Large intestine (tissue), 3 donors: ENCODE measurements at regions not wholly inside any gene's neighbourhood (a gene's known extent, or its start where the extent isn't known, plus 50 kb on each side); places are given as distances from the start of the nearest gene placed in this dataset.

Experiments
- DNase-seq, 2 donors: peaks; one replicate each; pipeline versions ENCODE4 v3.0.0 to v3.0.0-alpha.2; 2013
- H3K27ac ChIP-seq: one replicate; pipeline ENCODE4 v1.5.1; 2013; ENCODE audit warnings: low read length
- H3K27me3 ChIP-seq: 2 replicates; pipeline ENCODE4 v1.6.1; 2013; ENCODE audit warnings: low read length; ENCODE audit not compliant: control insufficient read depth, insufficient read depth
- H3K36me3 ChIP-seq: 2 replicates; pipeline ENCODE4 v1.6.1; 2013; ENCODE audit warnings: low read length; ENCODE audit not compliant: control insufficient read depth, insufficient read depth
- H3K4me1 ChIP-seq: one replicate; pipeline ENCODE4 v1.6.1; 2013; ENCODE audit warnings: low read length; ENCODE audit not compliant: control insufficient read depth, insufficient read depth
- H3K4me3 ChIP-seq: one replicate; pipeline ENCODE4 v1.5.1; 2013; ENCODE audit warnings: low read length
- H3K9me3 ChIP-seq: one replicate; pipeline ENCODE4 v1.6.1; 2013; ENCODE audit warnings: mild to moderate bottlenecking, low read depth, low read length, moderate library complexity; ENCODE audit not compliant: control insufficient read depth
- WGBS: methylation state at CpG from one replicate; pipeline ENCODE4 v1.1.5; 2013; ENCODE audit warnings: low lambda C conversion rate; ENCODE audit not compliant: insufficient coverage; 5-methylcytosine and 5-hydroxymethylcytosine counted together

DNA sequence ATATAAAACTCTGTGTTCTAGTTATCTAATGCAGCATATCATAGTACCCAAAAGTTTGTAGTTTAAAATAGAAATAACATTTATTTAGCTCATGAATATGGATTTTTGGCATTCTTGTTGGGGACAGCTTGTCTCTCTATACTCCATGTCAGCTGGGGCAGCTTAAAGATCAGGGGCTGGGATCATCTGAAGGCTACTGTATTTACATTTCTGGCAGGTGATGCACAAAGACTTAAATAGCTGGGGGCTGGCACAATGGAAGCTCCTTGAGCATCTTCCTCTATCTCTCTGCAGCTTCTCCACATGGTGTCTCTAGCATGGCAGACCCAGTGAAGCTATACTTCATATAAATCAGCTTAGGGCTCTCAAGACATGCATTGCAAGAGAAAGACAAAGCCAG lies 55.6 kb upstream of the DAB1 start:
- H3K4me1 ChIP-seq = no peaks in the 10 kb centered on the region
- DNase-seq = no peak
- H3K27me3 ChIP-seq = no peaks in the 10 kb centered on the region
- no peak overlapping the region for H3K4me3 ChIP-seq
- H3K27ac ChIP-seq = no peak overlapping the region
- H3K9me3 ChIP-seq = no peaks in the 10 kb centered on the region
- H3K36me3 ChIP-seq = no peaks in the 10 kb centered on the region

DNA sequence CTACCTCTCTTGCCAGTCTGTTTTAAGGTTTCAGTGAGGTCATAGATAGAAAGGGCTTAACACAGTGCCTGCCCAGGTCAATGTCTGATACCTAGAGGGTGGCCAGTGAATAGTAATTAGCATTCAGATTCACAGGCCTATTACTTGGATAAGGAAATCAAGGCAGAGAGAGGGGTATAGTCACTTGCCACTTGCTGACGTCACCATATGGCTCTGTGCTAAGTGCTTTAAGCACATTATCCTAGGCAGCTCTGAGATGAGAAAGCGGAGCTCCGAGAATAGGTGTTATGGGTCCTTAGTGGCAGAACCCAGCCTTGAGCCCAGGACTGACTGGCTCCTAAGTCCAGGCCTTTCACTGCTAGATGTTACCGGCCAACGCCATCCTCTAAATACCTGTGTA lies 51.5 kb upstream of the DAB1 start:
- Histone ChIP-seq H3K4me3 (no peak overlapping the region), H3K36me3 (no peaks in the 10 kb centered on the region), H3K27me3 (no peaks in the 10 kb centered on the region), H3K4me1 (no peaks in the 10 kb centered on the region), H3K9me3 (no peaks in the 10 kb centered on the region), H3K27ac (no peak overlapping the region)
- no peak for DNase-seq
- no CpG with 5 or more reads among the region's 5 CpGs for WGBS

DNA sequence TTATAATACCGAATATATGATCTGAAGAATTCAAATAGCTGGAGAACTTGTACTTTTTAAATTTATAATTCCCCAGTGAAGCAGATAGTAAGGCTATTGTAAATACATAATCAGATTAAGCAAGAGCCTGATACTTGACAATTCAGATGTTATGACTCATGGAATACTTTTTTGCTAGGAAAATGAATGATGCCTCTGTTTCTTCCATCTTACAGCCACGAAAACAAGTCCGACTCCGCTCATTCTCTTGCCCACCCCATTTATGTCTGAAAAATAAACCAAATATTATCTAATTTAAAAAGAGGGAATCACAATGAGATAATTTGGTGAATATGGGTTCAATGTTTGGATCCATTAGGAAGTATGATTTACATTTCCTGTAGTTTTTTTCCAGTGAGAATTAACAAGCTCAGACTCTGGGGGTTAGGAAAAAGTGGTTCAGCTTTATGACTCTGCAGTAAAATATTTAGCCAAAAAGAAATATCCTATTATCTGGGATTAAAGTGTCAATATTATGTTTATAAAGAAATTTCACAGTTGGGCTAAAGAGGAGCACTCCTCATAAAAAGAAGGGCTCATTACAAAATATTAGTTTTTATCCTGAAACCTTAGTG lies 50.4 kb upstream of the DAB1 start:
- Histone ChIP-seq H3K27ac (no peak overlapping the region), H3K4me3 (no peak overlapping the region), H3K27me3 (no peaks in the 10 kb centered on the region), H3K9me3 (no peaks in the 10 kb centered on the region), H3K36me3 (no peaks in the 10 kb centered on the region), H3K4me1 (no peaks in the 10 kb centered on the region)
- WGBS = 100% methylated on average over 3 of the region's 4 CpGs
- DNase-seq = no peak
